ENCODE measurements at regions not wholly inside any gene's neighbourhood (a gene's known extent, or its start where the extent isn't known, plus 50 kb on each side); places are given as distances from the start of the nearest gene placed in this dataset.

- Histone ChIP-seq H3K4me3 (no peak overlapping the region), H3K4me1 (peaks cover 0 to 23% (median 15%) of the 10 kb centered on the region in 4 donors), H3K27ac (peak overlapping the region in 3 of 4 donors; percentile 2 to 36 (median 22)), H3K9me3 (no peaks in the 10 kb centered on the region), H3K27me3 (no peaks in the 10 kb centered on the region), H3K36me3 (no peaks in the 10 kb centered on the region)
- DNase-seq: peak in 1 of 2 donors; percentile 42
- 45 to 50% methylated on average over 11 of the region's 11 CpGs for WGBS, 2 donors
- TF ChIP-seq CTCF (IDR thresholded peaks at IDR 0.05) (no peak), POLR2A (IDR thresholded peaks at IDR 0.05) (peak in 1 of 4 donors; percentile 9), POLR2AphosphoS5 (IDR thresholded peaks at IDR 0.05) (peak in 1 of 2 donors; percentile 32), EP300 (IDR thresholded peaks at IDR 0.05) (no peak)
- ATAC-seq (ENCODE audit: low FRiP score in 2 of 2): peak; percentile 67 to 89
Measured at GRCh38 chr13:29901710-29902631, 51.6 kb upstream of the UBL3 start.

All from upper lobe of left lung (tissue), 6 donors.